ENCODE measurements at regions not wholly inside any gene's neighbourhood (a gene's known extent, or its start where the extent isn't known, plus 50 kb on each side); places are given as distances from the start of the nearest gene placed in this dataset.

DNA sequence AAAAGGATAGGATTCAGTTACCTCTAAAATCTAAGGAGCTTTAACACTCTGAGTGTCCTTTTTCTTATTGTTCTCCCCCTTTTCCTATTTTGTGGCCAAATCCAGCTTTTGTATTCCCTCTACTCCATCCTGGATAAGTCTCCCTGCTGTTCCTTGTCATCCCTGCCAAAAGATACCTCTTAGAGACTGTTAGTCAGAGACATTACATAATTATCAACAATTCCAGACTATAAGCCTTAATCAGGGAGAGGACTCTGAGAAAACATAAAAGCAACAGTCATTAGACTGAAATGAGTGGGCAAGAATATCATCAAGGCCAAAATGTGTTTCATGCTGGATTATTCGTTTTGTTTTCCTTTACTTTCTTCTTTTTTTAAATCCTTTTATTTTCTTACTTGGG lies 206.9 kb downstream of the FAM47B start:
- no peak overlapping the region for H3K4me3 ChIP-seq (ENCODE audit: low read length in 3 of 3)
- H3K9me3 ChIP-seq (ENCODE audit: control insufficient read depth in 2 of 3, insufficient read depth in 1 of 3, low read length in 3 of 3): no peaks in the 10 kb centered on the region
- intact Hi-C loops (cut with DNase I): no loop called here
- FAIRE-seq (no peak), DNase-seq (no peak)
- no peak overlapping the region for H3K27ac ChIP-seq (ENCODE audit: low read depth in 2 of 2, low read length in 2 of 2)
- H3K36me3 ChIP-seq (ENCODE audit: control insufficient read depth in 2 of 3, insufficient read depth in 3 of 3, low read length in 3 of 3): no peaks in the 10 kb centered on the region
- no peak overlapping the region for H3K9ac ChIP-seq (ENCODE audit: low read length in 3 of 3)
- TF ChIP-seq, protein P1, sequence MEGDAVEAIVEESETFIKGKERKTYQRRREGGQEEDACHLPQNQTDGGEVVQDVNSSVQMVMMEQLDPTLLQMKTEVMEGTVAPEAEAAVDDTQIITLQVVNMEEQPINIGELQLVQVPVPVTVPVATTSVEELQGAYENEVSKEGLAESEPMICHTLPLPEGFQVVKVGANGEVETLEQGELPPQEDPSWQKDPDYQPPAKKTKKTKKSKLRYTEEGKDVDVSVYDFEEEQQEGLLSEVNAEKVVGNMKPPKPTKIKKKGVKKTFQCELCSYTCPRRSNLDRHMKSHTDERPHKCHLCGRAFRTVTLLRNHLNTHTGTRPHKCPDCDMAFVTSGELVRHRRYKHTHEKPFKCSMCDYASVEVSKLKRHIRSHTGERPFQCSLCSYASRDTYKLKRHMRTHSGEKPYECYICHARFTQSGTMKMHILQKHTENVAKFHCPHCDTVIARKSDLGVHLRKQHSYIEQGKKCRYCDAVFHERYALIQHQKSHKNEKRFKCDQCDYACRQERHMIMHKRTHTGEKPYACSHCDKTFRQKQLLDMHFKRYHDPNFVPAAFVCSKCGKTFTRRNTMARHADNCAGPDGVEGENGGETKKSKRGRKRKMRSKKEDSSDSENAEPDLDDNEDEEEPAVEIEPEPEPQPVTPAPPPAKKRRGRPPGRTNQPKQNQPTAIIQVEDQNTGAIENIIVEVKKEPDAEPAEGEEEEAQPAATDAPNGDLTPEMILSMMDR (IDR thresholded peaks at IDR 0.05; ENCODE audit: borderline replicate concordance, extremely low read depth, insufficient read depth): no peak
- no peaks in the 10 kb centered on the region for H3K4me1 ChIP-seq (ENCODE audit: control insufficient read depth in 2 of 3, insufficient read depth in 2 of 3, low read depth in 1 of 3, low read length in 3 of 3)
- H3K27me3 ChIP-seq (ENCODE audit: control insufficient read depth, insufficient read depth, low read length): no peaks in the 10 kb centered on the region

DNA sequence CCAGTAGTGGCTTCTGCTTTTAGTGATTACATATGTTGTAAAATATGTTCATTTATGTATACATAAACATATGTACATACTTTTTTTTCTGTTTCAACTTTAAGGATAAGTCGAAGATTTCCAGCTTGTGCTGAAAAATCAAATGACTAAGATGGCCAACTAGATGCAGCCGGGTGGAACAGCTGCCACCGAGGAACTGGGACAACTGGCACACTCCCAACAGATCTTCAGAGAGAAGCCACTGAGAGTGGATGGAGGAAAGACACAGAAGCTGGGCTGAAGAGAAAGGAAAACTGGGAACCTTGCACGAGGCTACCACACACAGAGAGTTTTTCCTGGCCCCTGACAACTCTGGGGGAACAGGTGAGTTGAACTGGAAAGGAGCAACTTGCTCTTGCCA lies 207.5 kb downstream of the FAM47B start:
- Histone ChIP-seq H3K27ac (ENCODE audit: low read depth in 2 of 2, low read length in 2 of 2) (no peak overlapping the region), H3K4me1 (ENCODE audit: control insufficient read depth in 2 of 3, insufficient read depth in 2 of 3, low read depth in 1 of 3, low read length in 3 of 3) (no peaks in the 10 kb centered on the region), H3K4me3 (ENCODE audit: low read length in 3 of 3) (no peak overlapping the region), H3K9me3 (ENCODE audit: control insufficient read depth in 2 of 3, insufficient read depth in 1 of 3, low read length in 3 of 3) (no peaks in the 10 kb centered on the region), H3K9ac (ENCODE audit: low read length in 3 of 3) (no peak overlapping the region), H3K36me3 (ENCODE audit: control insufficient read depth in 2 of 3, insufficient read depth in 3 of 3, low read length in 3 of 3) (no peaks in the 10 kb centered on the region), H3K27me3 (ENCODE audit: control insufficient read depth, insufficient read depth, low read length) (no peaks in the 10 kb centered on the region)
- no peak for FAIRE-seq
- TF ChIP-seq, protein P1 (IDR thresholded peaks at IDR 0.05; ENCODE audit: borderline replicate concordance, extremely low read depth, insufficient read depth): no peak
- intact Hi-C loops (cut with DNase I): no loop called here
- no peak for DNase-seq

DNA sequence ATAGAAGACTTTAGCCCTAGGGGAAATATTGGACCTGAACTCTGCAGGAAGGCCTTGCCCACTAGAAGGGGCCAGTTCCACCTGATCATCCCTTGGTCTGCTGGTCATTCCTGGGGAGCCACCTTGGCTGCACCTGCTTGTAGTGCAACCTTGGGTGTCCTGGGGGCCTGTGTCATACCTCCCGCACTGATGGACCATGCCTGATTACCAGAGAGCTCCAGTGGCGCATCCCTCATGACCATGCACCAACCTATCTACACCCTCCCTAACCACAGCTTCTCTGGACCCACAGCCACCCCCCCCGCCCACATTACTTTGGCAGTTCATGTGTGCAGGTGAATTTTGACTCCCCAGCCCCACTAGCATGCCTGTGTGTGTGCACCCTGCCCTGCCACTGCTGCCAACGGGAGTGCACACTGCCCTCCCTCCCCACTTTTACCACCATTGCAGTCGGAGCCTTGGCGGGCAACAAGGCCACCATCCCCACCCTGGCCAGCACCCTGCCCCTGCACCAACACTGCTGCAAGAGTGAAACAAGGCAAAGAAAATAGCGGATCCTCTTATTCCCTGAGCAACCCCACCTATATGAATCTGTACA lies 208.1 kb downstream of the FAM47B start:
- Histone ChIP-seq H3K4me3 (ENCODE audit: low read length in 3 of 3) (no peak overlapping the region), H3K36me3 (ENCODE audit: control insufficient read depth in 2 of 3, insufficient read depth in 3 of 3, low read length in 3 of 3) (no peaks in the 10 kb centered on the region), H3K9me3 (ENCODE audit: control insufficient read depth in 2 of 3, insufficient read depth in 1 of 3, low read length in 3 of 3) (no peaks in the 10 kb centered on the region), H3K9ac (ENCODE audit: low read length in 3 of 3) (no peak overlapping the region), H3K4me1 (ENCODE audit: control insufficient read depth in 2 of 3, insufficient read depth in 2 of 3, low read depth in 1 of 3, low read length in 3 of 3) (no peaks in the 10 kb centered on the region), H3K27me3 (ENCODE audit: control insufficient read depth, insufficient read depth, low read length) (no peaks in the 10 kb centered on the region), H3K27ac (ENCODE audit: low read depth in 2 of 2, low read length in 2 of 2) (no peak overlapping the region)
- DNase-seq (peak in 1 of 5 donors; percentile 35), FAIRE-seq (no peak)
- intact Hi-C loops (cut with DNase I): no loop called here
- TF ChIP-seq, protein P1 (IDR thresholded peaks at IDR 0.05; ENCODE audit: borderline replicate concordance, extremely low read depth, insufficient read depth): no peak

- FAIRE-seq: no peak
- Histone ChIP-seq H3K9me3 (ENCODE audit: control insufficient read depth in 2 of 3, insufficient read depth in 1 of 3, low read length in 3 of 3) (no peaks in the 10 kb centered on the region), H3K27me3 (ENCODE audit: control insufficient read depth, insufficient read depth, low read length) (no peaks in the 10 kb centered on the region), H3K9ac (ENCODE audit: low read length in 3 of 3) (no peak overlapping the region), H3K27ac (ENCODE audit: low read depth in 2 of 2, low read length in 2 of 2) (no peak overlapping the region), H3K36me3 (ENCODE audit: control insufficient read depth in 2 of 3, insufficient read depth in 3 of 3, low read length in 3 of 3) (no peaks in the 10 kb centered on the region), H3K4me1 (ENCODE audit: control insufficient read depth in 2 of 3, insufficient read depth in 2 of 3, low read depth in 1 of 3, low read length in 3 of 3) (no peaks in the 10 kb centered on the region), H3K4me3 (ENCODE audit: low read length in 3 of 3) (no peak overlapping the region)
- intact Hi-C loops (cut with DNase I): no loop called here
- peak in 2 of 5 donors; percentile 2 to 23 for DNase-seq
- TF ChIP-seq, protein P1 (IDR thresholded peaks at IDR 0.05; ENCODE audit: borderline replicate concordance, extremely low read depth, insufficient read depth): no peak
Measured at GRCh38 chrX:35166023-35166422, 223.4 kb downstream of the FAM47B start.

All from kidney (tissue), 13 donors.